Activated CD8-positive, alpha-beta memory T cell treated with anti-CD3 and anti-CD28 coated beads, Interleukin-2, amount 50 U/mL, for 4 hours (primary cell): ENCODE measurements at regions not wholly inside any gene's neighbourhood (a gene's known extent, or its start where the extent isn't known, plus 50 kb on each side); places are given as distances from the start of the nearest gene placed in this dataset.

Experiments
- DNase-seq: peaks from one replicate; pipeline ENCODE4 v3.0.0-alpha.2; 2020

DNA sequence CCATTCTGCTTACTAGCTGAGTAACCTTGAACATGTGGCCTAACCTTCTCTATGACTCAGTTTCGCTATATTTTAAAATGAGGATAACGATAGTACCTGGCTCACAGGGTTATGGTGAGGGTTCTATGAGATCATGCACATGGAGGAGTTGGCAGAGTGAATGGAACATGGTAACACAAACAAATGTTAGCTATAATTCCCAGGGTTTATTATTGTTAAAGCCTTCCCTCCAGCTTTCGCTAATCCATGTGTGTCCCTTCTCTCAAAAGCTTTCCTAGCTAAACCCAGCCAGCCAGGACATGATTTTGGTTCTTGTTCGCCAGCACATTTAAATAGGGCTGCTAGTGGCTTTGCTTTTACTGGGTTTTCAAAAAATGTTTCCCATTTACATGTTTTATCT is 361.0 kb upstream of the NFE2L3 start:
- no peak for DNase-seq

DNA sequence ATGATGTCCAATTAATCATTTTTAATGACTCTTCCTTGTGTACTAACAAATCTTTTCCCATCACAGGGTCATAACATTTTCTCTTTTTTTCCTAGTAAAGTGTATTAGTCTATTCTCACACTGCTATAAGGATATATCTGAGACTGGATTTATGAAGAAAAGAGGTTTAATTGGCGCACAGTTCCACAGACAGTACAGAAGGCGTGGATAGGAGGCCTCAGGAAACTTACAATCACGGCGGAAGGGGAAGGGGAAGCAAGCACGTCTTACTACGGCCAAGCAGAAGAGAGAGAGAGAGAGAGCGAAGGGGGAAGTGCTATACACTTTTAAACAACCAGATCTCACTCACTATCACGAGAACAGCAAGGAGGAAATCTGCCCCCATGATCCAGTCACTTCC is 359.4 kb upstream of the NFE2L3 start:
- no peak for DNase-seq

DNA sequence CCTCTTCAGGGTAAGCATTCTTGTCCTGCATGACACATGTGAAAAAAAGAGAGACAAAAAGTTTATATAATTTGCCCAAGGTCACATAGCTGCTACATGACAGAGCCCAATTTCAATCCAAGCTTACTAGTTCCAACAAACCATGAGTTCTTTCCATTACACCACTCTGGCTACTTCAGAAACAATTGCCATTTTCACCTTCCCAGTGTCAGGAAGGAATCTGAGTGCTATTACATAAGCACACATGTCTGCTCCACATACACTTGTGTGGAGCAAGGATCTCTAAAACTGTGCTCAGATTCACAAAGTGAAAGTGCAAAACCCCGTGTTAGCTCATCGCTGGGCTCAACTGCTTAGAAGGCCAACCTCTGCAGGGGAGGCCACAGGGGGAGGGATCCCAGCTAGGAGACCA is 356.2 kb upstream of the NFE2L3 start:
- DNase-seq, result no peak

DNA sequence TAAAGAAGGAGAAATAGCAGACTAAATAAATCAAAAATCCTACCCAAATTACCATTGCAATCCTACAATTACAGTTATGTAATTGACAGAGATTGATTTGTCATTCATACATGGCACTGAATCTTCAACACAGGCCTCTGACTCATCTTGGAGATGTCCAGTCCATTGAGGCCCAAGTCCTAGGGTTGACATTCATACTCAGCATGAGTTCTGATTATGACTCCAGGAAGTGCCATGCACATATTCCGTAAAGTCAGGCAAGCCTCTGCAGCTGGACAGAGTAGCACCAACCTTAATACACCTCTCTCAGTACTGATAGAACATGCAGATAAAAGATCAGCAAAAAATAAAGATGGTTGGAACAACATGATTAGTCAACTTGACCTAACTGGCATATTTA is 353.7 kb upstream of the NFE2L3 start:
- no peak for DNase-seq

DNA sequence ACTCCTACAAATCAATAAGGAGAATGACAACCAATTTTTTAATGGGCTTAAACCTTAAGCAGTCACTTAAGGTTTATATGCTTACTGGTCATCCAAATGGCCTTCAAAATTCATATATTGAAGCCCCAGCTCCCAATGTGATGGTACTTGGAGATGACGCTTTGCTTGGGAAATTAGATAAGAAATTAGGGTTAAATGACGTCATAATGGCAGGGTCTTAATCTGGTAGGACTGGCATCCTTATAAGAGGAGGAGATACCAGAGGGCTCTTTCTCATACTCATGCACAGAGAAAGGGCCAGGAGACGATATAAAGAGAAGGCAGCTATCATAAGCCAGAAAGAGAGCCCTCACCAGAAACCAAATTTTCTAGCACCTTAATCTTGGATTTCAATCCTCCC is 350.8 kb upstream of the NFE2L3 start:
- no peak for DNase-seq

DNA sequence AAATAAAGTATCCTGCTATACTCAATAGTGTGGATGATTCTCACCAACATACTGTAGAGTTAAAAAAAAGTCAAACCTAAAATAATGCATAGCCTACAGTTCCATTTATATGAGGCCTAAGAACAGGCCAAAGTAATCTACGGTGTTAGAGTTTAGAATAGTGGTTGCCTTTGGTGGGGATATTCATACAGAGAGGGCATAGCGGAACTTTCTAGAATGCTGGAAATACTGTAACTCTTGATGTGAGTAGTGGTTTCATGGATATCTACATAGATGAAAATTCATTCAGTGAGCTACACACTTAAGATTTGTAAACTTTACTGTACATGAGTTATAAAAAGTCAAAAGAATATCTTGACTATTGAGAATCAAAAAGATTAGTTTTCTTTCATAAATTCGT is 349.9 kb upstream of the NFE2L3 start:
- no peak for DNase-seq

DNA sequence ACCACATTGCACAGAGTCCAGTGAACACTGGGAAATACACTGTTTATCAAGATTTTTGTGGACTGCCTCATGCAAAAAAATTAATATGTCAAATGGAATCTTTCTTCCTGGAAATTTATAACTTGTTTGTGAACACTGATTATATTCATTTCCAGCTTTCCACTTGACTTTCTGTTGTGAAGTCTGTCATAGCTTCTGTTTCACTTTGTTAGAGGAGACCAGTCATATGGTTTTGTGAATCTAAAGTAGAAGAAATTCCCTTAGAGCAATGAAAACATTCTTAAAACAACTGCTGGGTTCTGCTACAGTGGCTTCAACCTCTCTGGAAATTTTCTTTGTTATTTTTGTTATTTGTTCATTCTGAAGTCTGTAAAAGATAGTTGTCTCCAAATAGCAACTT is 349.5 kb upstream of the NFE2L3 start:
- no peak for DNase-seq

DNA sequence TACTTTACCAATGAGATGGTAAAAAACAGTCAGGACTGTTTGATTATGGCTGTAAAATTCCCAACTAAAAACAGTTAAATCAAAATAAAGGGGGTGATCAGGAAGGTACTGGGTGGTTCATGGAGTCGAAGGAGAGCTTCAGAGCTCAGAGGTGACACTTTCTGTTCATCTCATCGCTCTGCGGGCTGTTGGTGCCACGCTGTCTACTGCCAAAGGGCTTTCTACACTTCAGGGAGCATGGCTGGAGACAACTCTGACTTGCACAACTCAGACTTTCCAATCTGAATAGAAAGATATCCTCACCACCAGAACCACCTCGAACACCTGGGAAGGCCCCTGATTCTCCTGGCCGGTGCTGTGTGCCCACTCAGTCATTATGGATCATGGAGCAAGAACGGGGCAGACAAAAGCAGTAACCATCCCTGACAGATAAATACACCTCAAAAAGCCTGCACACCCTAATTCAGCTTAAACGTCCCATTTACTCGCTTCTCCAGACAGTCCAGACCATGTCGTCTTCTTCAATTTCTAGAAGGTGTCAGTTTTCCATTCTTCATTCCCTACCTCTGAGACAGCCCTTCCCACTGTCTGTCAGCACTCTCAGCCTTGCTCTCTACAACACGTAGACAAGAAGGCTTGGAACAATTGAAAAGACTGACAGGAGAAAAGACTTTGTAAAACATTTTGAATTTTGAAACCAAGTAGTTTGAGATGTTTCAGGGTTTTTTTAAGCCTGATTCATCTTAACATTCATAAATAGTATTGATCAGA is 348.7 kb upstream of the NFE2L3 start:
- no peak for DNase-seq

DNA sequence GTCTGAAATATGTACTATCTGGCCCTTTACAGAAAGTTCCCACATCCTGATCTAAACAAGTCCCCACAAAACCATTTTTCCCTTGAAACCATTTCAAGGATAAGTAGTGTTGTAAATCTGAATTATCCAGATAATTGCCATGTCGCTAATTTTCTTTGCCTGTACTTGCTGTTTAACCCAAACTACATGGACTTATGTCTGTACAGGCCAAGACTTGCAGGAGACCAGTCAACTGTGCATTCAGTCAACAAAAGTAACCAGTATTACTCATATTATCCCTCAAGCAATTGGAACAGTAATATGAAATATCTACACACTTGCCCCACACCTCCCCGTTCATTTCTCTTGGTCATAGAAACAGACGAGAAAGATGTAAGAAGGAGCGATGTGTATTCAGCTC is 347.8 kb upstream of the NFE2L3 start:
- DNase-seq, result no peak

DNA sequence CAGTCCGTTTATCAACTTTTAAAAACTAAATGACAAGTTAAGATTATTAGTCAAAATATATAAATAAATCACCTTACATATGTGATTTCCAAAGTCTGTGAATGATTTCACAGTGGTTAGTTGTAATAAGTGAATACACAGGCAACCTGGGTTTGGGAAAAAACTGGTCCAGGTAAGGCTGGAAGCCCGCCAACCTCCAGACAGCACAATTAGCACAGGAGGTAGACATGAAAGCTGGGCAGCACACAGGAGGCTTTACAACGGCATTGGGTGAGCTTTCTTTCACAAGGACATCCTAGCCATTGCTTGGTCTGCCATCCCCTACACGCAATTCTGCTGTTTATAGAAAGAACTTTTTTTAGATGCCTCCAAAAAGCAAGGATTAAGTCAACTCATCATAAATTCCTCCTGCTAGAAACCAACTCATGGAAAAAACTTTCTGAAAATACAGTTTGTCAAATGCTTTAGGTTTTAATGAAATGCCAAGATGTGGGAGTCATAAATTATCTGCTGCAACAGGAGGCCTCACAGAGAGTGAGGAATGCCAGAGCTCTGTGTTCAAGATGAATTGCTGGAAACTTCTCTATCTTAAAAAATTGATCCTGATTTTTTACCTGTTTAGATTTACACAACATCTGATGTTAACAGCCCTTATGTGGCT is 346.8 kb upstream of the NFE2L3 start:
- no peak for DNase-seq

DNA sequence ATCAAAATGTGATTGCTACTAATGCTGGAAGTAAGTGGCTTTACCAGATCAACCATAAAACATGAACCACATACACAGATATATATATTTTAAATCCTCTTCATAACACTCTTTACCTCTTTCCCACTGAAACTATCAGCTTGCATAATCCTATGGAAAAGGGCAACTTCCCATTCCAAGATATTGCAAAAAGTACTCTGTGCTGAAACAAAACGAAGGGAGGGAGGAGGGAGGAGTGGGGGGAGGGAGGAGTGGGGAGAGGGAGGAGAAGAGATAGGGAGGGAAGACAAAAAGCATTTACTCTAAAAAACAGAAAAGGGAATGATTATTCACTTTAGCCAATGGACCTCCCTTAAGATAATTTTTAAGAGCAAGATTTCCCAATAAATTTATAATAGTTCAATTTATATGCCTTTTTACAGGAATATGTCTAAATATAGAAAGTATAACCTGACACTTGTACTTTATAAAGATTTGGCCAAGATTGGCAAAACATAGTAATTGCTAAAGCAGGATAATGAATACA is 344.8 kb upstream of the NFE2L3 start:
- DNase-seq, result no peak

DNA sequence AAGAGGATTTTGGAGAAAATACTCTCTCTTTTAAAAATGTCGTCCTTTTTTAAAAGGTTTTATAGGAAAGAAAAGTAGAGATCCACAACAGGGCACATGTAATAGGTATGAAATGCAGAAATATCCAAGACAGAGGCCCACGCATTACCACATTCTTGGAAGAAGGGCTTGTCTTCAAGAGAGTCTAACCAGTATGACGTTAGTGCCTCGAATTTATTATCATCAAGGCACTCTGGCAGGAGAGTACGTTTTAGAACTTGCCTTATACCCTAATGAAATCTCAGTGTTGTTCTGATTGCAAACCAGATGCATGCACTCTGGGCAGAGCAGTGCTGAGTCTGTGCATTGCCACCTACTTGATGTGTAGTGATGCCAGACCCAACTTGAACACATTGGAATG is 342.6 kb upstream of the NFE2L3 start:
- DNase-seq, result no peak

DNA sequence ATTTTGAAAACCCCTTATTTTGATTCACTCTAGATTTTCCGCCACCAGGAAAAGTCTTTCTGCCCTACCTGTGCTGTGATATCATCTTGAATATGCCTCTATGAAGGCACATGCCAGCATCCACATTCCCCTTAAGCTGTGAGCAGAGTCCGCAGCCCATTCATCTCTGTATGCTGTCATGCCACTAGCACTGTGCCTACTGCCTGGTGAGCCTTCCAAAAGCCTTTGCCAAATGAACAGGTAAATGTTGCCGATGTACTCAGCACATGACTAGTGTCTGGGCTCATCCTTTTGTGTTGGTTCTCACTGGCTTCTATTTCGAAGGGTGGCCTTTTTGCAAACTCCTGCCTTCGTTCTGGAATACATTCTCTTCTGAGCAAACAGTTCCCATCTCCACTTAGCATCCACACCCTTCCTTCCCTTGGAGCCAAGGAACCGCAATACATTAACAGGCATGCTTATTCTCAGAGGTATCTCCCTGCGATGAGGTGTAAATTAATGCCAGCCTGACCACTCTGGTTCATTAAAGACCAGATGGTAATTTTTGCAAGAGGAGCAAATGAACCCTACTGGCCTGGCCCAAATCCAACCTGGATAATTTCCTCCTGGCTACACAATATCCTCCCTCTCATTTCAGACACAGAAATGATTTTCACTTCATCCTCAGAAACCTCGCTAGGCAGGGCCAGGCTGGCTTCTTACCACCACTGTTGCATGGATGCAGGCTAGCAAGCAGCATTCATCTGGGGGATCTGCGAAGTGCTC is 339.7 kb upstream of the NFE2L3 start:
- DNase-seq, result no peak

DNA sequence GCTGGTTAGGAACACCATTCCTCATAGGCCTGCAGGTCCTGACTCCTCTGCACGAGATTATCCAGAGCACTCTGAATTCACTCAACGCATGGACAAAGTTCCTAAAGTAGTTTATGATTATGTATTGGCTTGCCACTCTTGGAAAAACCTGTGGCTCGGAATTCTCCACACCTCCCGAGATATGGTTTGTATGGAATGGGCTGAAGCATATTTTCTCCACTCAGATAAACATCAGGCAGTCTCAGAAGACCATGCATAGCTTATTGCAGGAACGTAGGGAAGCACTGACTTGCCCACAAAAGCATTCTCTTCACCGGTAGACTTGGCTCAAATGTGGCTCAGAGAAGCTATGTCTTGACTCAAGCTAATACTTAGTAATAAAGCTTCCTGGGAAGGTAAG is 338.6 kb upstream of the NFE2L3 start:
- no peak for DNase-seq

DNA sequence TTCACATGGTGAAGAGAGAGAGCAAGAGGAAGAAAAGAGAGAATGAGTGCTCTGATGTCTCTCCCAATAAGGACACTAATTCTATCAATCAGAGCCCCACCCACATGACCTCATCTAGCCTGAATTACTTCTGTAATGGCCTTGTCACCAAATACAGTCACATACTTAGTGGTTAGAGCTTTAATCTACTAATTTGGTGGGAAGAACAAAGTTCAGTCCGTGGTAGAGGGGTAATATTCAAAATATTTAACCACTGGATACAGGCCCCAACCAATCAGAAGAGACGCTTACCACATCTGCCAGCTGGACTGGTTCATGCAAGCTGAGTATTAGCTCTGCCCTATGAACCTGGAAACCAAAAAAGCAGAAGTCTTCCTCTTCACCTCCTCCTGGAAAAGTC is 336.3 kb upstream of the NFE2L3 start:
- no peak for DNase-seq

DNA sequence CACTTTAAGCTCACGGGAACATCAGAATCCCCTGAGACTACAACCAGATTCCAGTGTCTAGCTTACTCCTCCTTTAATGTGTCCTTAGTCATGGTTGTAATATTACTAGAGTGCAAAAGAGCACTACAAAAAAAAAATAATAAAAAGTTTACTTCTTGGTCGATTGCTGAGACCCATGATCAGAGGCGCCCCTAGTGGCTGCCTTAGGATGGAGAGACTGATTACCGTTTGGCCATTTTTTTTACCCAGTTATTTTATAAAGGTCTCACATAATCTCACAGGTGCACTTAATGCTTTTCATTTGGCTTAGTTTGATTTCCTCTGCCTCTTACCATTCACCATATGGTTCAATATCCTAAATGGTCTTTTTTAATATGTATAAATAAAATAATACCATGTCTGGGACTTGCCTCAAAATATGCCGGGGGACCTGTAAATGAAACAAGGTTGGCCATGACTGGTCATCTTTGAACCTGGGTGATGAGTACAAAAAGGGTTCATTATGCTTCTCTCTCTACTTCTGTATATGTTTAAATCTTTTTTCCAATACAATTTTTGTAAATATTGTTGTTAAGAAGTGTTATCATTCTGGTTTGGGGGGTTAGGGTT is 331.5 kb upstream of the NFE2L3 start:
- DNase-seq, result no peak

DNA sequence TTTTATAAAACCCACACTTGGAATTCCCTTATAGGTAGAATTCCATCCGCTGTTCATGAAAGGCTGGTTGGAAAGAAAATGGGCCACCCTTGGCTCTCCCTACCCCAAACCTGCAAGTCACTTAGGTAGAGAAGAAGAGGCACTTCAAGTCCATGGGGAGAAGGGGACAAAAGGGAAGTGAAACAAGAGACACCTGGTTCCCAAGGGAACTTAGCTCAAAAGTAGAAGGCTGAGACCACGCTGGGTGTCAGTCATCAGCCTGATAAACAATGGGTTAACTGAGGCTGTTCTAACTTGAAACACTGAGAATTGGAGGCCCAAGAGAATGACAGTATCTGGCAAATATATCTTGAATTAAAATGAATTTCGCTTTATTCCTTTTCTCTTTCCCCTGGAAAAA is 330.8 kb upstream of the NFE2L3 start:
- DNase-seq, result no peak

DNA sequence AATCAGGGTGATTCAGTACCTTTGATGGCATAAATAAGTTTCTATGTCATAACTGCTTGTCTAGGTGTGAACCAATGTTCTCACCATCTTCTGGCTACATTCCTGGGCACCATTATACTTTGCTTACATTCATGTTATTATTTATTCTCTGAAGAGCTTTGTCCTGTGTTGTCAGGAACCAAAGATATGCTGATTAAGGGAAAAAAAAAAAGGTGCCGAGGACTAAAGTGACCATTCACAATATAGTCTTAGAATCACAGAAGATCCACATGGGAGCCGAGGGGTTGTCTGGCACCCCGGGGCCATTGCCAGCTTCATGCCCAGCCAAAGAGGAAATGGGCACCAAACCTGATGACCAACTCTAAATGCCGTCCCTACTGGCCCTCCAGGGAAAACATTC is 329.2 kb upstream of the NFE2L3 start:
- DNase-seq, result no peak

DNA sequence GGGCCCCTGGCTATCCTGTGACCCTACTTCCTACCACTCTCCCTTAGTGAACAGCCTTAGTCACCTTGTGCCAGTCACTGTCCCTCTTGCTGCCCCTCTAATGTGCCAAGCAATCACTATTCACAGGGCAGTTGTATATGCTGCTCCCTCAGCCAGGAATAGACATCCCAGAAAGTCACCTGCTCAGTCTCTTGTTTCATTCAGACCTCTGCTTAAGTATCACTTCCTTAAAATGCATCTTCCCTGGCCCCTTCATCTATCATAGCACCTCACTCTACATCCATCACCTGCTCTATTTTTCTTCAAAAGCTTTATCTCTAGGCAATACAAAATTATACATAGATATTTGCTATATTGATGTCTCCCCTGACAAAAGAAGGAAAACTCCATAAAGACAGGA is 328.4 kb upstream of the NFE2L3 start:
- no peak for DNase-seq

DNA sequence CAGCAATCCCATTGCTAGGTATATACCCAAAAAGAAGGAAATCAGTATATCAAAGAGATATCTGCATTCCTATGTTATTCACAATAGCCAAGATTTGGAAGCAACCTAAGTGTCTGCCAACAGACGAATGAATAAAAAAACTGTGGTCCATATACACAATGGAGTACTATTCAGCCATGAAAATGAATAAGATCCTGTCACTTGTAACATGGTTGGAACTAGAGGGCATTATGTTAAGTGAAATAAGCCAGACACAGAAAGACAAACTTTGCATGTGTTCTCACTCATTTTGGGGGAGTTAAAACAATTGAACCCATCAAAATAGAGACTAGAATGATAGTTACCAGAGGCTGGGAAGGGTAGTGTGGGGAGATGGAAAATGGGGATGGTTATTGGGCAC is 323.5 kb upstream of the NFE2L3 start:
- DNase-seq, result no peak

DNA sequence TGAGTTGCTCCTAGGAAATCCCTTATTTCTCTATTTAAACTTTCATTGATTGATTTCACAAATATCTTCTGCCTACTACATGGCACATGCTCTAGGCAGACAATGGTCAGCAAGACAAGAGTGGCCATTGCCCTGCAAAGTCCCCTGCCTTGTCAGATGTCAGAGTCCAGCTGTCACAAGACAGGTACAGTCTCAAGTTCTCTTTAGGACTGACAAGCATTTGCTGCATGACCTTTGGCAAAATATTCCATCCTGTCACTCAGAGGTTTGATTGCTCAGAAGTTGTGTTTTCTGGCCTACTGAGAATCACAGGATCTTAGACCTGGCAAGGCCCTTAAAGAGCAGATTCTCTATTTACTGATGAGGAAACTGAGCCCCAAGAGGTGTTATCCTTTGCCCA is 322.3 kb upstream of the NFE2L3 start:
- no peak for DNase-seq

DNA sequence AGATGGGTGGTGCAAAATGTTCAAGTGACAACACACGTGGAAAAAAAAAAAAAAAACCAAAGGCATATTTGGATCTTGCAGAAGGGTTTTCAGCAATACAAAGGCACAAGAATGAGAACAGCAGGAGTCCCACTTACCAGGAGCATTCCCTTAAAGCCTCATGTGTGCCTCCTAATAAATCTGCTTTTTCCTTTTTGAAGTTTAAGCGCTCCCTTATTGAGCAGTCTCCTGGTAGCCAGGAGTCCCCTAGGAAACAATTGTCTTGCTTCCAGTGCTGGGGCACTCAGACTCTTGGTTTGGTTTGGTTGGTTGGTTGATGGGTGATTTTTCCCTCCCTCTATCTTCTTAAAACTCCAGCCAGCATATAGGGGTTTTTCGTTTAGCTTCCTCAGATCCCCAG is 321.8 kb upstream of the NFE2L3 start:
- no peak for DNase-seq

DNA sequence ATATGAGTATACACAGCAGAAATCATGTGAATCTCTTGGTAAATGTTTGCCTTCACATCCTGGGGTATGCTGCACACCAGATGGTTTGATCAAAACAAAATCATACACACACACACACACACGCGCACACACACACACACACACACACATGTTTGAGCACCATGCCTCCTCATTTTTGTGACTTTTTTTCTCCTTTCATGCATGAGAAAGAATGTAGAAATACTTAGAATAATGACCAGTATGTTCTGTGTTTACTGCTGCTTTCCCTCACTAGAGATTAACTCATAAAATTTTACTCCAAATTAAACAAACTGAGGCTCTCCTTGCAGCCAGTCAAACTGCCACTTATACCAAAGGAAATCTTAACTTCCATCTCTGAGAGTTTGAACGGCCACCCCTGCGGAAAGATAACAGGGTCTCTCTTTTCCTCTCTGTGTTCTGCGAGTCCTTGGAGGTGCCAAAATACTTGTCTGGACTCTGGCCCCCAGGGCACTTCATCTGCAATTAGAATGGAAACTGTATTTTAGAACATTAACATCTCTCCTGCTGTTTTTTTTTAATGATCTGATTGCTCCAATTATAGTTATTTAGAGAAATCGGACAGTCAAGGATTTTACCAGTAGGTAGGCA is 320.8 kb upstream of the NFE2L3 start:
- DNase-seq, result no peak
